Left hindlimb (tissue), 1 donor: ENCODE measurements at regions not wholly inside any gene's neighbourhood (a gene's known extent, or its start where the extent isn't known, plus 50 kb on each side); places are given as distances from the start of the nearest gene placed in this dataset.
"Not testable (repeated sequence)": the region's sequence is repeated elsewhere in the genome, so short reads cannot be mapped to it uniquely, and the experiment has no call there.

ENCODE experiments used
- DNase-seq: peaks from one replicate; pipeline ENCODE4 v3.0.0-alpha.2; 2018

DNA sequence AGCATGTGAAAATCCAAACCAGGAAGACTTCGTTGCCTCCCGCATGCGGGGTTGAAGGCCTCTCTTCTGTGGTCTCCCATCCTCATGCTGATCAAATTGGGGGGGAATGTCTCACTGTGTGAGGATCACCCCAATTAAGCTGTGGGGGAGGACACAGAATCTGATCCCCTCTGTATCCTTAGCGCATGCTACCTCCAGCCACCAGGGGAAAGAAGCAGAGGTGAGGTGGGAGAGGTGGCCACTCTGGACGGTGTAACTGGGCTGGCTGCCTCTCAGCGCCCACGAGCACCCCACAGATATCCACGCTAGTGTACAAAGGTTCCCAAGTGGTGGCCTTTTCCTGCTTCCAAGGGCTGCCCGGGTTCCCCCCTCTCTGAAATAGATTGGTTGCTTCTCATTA lies 177.6 kb upstream of the PLGLB1 start:
- DNase-seq: not testable (repeated sequence)

- DNase-seq: not testable (repeated sequence)
These were observed 183.0 kb upstream of the PLGLB1 start for GRCh38 chr2:87204569-87205147.

- not testable (repeated sequence) for DNase-seq
These were observed 191.3 kb upstream of the PLGLB1 start for GRCh38 chr2:87212938-87213337.

DNA sequence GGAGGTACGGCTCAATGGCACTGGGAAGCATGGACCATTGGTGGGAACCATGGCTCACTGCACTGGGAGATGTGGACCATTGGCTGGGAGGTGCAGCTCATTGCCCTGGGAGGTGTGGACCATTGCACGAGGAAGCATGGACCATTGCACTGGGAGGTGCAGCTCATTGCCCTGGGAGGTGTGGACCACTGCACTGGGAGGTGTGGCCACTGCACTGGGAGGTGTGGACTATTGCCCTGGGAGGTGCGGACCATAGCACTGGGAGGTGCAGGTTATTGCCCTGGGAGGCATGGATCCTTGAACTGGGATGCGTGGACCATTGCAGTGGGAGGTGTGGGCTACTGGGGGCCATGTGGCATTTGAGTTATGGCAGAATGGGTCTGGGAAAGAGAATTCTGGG lies 195.4 kb upstream of the PLGLB1 start:
- not testable (repeated sequence) for DNase-seq

DNA sequence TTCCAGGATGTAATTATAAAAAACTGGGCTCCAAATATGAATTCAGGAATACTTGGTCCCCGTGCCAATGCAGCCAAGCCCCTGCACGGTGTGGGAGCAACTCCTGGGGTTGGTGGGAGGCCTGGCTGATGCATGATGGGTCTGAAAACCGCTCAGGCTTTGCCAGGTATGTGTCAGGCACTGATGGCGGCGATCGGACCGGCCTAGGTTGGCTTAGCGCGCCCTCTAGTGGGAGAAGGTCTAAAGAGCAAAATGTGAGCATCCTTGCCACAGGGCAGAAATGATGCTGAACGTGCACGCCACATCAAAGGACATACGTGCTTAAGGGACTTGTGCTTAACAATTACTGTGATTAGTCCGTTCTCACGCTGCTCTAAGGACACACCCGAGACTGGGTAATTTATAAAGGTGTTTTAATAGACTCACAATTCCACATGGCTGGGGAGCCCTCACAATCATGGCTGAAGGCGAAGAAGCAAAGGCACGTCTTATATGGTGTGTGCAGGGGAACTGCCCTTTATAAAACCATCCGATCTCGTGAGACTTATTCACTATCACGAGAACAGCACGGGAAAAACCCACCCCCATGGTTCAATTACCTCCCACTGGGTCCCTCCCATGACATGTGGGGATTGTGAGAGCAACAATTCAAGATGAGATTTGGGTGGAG lies 196.2 kb upstream of the PLGLB1 start:
- DNase-seq: not testable (repeated sequence)

GRCh38 chr2:87220651-87221050 lies 199.0 kb upstream of the PLGLB1 start:
- not testable (repeated sequence) for DNase-seq

DNA sequence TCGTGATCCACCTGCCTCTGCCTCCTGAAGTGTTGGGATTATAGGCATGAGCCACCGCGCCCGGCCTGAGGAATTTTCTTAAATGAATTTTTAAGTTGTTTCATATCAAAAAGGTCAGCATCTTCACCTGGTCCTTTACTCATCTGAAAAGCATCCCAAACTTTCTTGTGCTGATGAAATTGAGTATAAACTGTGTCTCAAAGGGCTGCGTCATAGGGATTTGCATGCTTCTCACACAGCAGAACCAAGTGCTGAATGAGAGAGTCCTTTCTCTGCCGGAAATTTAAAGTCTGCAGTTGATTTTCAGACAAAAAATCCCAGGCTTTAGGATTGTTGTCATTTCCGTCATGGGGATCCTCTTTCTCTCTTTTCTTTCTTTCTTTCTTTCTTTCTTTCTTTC lies 200.5 kb upstream of the PLGLB1 start:
- DNase-seq: not testable (repeated sequence)

DNA sequence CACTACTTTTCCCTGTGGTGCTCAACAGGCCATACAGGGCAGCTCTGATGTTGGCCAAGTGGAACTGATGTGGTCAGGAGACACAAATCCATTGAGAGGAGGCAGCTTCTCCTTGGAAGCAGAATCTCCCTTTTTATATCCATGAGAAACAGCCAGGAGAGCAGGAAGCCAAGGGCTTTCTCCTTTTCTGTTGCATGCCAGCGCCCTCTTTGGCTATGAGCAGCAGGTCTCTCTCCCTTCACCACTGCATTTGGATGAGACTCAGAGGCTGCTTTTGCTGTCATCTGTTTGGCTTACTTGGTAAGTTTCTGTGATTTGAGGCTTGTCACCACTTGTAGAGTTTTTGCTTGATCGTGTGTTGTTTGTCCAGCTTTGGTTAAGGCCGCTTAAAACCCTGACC lies 202.2 kb upstream of the PLGLB1 start:
- not testable (repeated sequence) for DNase-seq

GRCh38 chr2:87229091-87229689 lies 207.5 kb upstream of the PLGLB1 start:
- DNase-seq: not testable (repeated sequence)

DNA sequence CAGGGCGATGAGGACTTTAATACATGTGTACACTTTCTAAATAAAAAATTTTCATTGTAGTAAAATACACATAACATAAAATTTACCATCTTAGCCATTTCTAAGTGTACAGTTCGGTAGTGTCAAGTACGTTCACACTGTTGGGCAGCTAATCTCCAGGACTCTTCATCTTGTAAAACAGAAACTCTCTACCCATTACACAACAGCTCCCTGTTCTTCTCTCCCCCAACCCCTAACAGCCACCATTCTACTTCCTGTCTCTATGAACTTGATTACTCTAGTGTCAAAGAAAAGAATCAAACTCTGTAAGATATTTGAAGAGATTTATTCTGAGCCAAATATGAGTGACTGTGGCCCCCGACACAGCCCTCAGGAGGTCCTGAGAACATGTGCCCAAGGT lies 208.3 kb upstream of the PLGLB1 start:
- not testable (repeated sequence) for DNase-seq

- not testable (repeated sequence) for DNase-seq
These were observed 213.8 kb upstream of the PLGLB1 start for GRCh38 chr2:87235333-87235981.

DNA sequence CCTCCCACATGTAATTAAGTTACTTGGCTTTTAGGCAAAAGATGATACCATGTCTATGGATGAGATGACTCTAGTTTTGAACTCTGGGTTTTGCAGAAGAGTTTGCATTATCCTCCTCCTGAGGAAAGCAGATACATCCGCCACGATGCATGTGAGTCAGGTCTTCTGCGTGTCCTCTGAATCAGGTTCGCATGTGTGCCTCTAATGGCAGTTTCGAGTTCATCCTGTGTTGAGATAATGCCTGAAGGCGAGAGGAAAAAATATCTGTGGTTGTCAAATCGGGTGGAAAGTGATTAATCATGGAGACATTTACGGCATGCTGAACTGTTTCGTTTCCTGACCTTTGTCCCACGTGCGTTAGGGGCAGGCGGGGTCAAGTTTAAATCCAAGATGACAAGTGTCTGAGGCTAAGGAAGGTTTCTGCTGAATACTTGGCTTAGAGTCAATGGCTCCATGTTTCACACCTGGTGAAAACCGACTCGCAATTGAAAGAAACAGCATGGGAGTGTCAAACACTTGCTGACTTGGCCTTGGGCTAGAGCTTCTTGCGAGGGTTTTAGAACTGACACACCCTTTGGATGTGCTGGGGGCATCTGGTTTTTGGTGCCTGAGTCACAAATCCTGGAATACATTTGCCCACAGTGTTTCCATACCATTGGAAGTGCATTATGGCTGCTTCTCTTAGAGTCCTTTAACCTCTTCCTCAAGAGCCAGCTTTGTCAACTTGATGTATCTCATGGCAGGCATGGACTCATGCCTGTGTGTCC lies 216.1 kb upstream of the PLGLB1 start:
- DNase-seq: not testable (repeated sequence)

GRCh38 chr2:87239558-87240215 lies 218.0 kb upstream of the PLGLB1 start:
- not testable (repeated sequence) for DNase-seq

DNA sequence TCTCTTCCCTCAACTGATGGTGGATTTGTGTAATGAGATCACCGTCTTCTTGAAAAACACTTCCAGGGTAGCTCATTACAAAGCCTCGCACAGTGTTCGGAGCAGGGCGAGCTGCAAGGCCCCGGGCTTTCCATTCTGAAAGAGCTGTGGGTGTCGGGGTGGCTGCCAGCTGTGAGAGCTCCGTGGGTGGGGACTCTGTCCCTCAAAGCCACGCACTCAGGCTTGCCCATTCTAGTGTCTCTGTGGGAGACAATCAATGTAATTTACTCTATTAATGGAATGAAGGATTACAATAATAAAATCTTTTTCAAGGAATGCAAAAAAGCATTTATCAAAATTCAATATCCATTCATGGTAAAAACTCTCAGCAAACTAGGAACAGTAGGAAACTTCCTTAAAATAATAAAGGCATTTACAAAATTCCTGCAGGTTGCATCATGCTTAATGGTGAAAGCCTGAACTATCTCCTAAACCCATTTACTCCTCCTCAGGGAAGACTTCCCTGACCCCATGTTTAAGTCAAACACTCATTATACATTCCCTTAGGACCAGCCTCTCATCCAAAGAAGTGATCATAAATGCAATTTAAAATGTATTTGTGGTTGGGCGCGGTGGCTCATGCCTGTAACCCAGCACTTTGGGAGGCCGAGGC lies 224.5 kb upstream of the PLGLB1 start:
- not testable (repeated sequence) for DNase-seq

GRCh38 chr2:87252046-87252445 lies 230.4 kb upstream of the PLGLB1 start:
- not testable (repeated sequence) for DNase-seq

DNA sequence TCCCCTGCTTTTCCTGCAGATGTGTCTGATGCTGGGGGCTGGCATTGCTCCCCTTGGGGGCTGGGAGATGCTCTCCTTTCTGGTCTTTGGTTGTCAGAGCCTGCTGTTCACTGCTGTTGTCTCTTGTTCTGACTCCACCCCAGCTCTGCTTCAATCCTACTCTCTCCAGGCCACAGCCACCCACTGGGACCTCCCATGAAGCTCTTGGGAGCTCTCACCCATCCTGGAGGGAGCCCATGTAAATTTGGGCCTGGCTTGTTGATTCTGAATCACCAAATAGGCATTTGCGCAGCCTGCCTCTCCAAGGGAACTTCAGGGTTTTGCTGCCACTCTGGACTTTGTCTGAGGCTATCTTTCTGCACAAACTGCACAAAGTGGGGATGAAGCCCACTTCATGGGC lies 232.9 kb upstream of the PLGLB1 start:
- not testable (repeated sequence) for DNase-seq

GRCh38 chr2:87255410-87255809 lies 233.8 kb upstream of the PLGLB1 start:
- DNase-seq: not testable (repeated sequence)

- DNase-seq: not testable (repeated sequence)
These were observed 237.2 kb upstream of the PLGLB1 start for GRCh38 chr2:87258887-87259286.

- DNase-seq: not testable (repeated sequence)
These were observed 240.6 kb upstream of the PLGLB1 start for GRCh38 chr2:87262184-87262702.

DNA sequence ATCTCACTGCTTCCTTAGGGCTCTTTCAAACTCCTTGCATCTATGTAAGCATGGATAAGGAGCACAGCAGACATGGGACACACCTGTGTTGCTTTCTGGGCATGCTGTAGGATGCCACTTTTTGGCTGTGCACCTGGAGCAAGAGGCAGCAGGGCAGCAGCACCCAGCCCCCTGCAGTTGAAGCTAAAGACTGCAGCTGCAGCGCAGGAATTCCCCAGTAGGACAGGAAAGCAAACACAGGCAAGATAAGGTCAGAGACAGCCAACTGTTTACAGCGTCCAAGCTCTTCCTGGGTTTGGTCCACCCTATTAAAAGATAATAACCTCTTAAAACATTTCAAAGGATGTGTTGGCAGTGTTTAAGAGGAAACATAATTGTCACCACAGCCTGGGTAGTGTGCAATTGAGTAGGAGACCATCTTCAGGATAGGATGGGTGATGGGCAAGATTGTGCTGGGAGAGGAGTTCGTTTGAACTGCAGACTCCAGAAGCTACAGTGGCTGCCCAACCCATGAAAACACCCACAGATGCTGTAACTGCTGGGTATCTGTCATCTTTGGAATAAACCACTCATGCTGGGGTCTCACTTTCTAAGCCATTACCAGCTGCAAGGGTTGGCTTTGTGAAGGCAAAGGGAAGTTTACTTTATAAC lies 242.3 kb upstream of the PLGLB1 start:
- DNase-seq: not testable (repeated sequence)

DNA sequence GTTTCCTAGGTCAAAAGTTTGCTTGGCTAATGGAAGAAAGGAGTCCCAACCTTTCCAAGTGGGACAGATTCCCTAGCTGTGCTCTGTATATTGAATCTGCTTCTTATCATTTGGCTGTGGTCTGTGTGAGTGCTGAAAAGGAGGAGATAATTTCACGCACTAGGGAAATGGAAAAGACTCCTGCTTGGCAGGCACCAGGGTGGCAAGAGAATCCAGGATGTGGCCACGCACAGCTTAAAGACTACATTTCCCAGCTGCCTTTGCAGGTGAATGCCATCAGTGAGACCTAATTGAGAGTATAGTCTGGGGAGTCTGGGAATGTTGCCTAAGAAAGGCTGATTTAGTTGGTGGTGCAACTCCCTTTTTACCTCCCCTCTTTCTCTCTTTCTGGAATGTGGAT lies 253.5 kb upstream of the PLGLB1 start:
- not testable (repeated sequence) for DNase-seq
